DND-41 (cell line): ENCODE measurements at regions not wholly inside any gene's neighbourhood (a gene's known extent, or its start where the extent isn't known, plus 50 kb on each side); places are given as distances from the start of the nearest gene placed in this dataset.

ENCODE experiments used
- ATAC-seq: fragments of 200-7000 bp; cut with Tn5 transposase; 3 replicates; pipeline ENCODE4 v1.9.1; 2021; ENCODE audit warnings: low read depth; ENCODE audit not compliant: insufficient read depth
- DNase-seq: peaks from one replicate; pipeline ENCODE4 v3.0.0-alpha.2; 2020
- H2AFZ ChIP-seq: 2 replicates; pipeline ENCODE4 v1.6.0; 2012; ENCODE audit warnings: low read depth, low read length
- H3K27ac ChIP-seq: 2 replicates; pipeline ENCODE4 v1.5.1; 2012; ENCODE audit warnings: low read length, inconsistent platforms
- H3K27me3 ChIP-seq: fragments of 200-600 bp; sonication (generic); 2 replicates; pipeline ENCODE4 v1.6.0; 2012; ENCODE audit warnings: low read length, mild to moderate bottlenecking, inconsistent platforms; ENCODE audit not compliant: insufficient read depth, poor library complexity
- H3K36me3 ChIP-seq: 2 replicates; pipeline ENCODE4 v1.5.1; 2012; ENCODE audit warnings: low read length, inconsistent platforms; ENCODE audit not compliant: insufficient read depth
- H3K4me1 ChIP-seq: 2 replicates; pipeline ENCODE4 v1.5.1; 2012; ENCODE audit warnings: mild to moderate bottlenecking, low read length; ENCODE audit not compliant: insufficient read depth
- H3K4me2 ChIP-seq: 2 replicates; pipeline ENCODE4 v1.6.0; 2012; ENCODE audit warnings: mild to moderate bottlenecking, moderate library complexity, low read length, inconsistent platforms; ENCODE audit not compliant: insufficient read depth
- H3K4me3 ChIP-seq, 2 experiments: fragments of 200-600 bp in 1 of 2; shearing (Covaris generic) in 1 of 2; 2 replicates each; pipeline ENCODE4 v1.5.1; 2012 to 2016; ENCODE audit warnings: inconsistent platforms in 2 of 2, low read length in 2 of 2, mild to moderate bottlenecking in 2 of 2, low read depth in 1 of 2, moderate library complexity in 1 of 2
- H3K79me2 ChIP-seq: 2 replicates; pipeline ENCODE4 v1.6.0; 2012; ENCODE audit warnings: low read length, inconsistent platforms; ENCODE audit not compliant: insufficient read depth
- H3K9ac ChIP-seq: 2 replicates; pipeline ENCODE4 v1.6.0; 2012; ENCODE audit warnings: low read depth, mild to moderate bottlenecking, inconsistent platforms, low read length, moderate library complexity
- H3K9me3 ChIP-seq: 2 replicates; pipeline ENCODE4 v1.5.1; 2012; ENCODE audit warnings: low read length, moderate library complexity, mild to moderate bottlenecking, inconsistent platforms; ENCODE audit not compliant: insufficient read depth, severe bottlenecking
- H4K20me1 ChIP-seq: 2 replicates; pipeline ENCODE4 v1.6.0; 2012; ENCODE audit warnings: low read length; ENCODE audit not compliant: insufficient read depth
- CTCF ChIP-seq: IDR thresholded peaks from 2 replicates; pipeline ENCODE4 v1.5.1; 2012; ENCODE audit warnings: borderline replicate concordance, low read length, moderate library complexity, mild to moderate bottlenecking; ENCODE audit not compliant: poor library complexity, severe bottlenecking; ENCODE audit errors: extremely low read depth
- EZH2 ChIP-seq: IDR thresholded peaks from 3 replicates; pipeline ENCODE4 v1.6.1; 2012; ENCODE audit warnings: borderline replicate concordance, low read depth, mild to moderate bottlenecking, moderate library complexity, low read length, inconsistent platforms; ENCODE audit not compliant: severe bottlenecking

- no peak overlapping the region for H2AFZ ChIP-seq
- DNase-seq (no peak), ATAC-seq (no peak)
- H3K9me3 ChIP-seq: no peaks in the 10 kb centered on the region
- no peak overlapping the region for H3K4me3 ChIP-seq
- TF ChIP-seq CTCF (no peak), EZH2 (no peak)
- peaks cover 8% of the 10 kb centered on the region for H3K27me3 ChIP-seq
- H3K4me1 ChIP-seq: peaks cover 2% of the 10 kb centered on the region
- no peaks in the 10 kb centered on the region for H3K79me2 ChIP-seq
- H3K27ac ChIP-seq: no peak overlapping the region
- no peaks in the 10 kb centered on the region for H3K36me3 ChIP-seq
- peaks cover 6% of the 10 kb centered on the region; the same call in 1 of the 2 replicates for H4K20me1 ChIP-seq
- no peak overlapping the region for H3K9ac ChIP-seq
- H3K4me2 ChIP-seq: no peak overlapping the region
These were observed 50.1 kb upstream of the SIRPA start for GRCh38 chr20:1845163-1845523.

DNA sequence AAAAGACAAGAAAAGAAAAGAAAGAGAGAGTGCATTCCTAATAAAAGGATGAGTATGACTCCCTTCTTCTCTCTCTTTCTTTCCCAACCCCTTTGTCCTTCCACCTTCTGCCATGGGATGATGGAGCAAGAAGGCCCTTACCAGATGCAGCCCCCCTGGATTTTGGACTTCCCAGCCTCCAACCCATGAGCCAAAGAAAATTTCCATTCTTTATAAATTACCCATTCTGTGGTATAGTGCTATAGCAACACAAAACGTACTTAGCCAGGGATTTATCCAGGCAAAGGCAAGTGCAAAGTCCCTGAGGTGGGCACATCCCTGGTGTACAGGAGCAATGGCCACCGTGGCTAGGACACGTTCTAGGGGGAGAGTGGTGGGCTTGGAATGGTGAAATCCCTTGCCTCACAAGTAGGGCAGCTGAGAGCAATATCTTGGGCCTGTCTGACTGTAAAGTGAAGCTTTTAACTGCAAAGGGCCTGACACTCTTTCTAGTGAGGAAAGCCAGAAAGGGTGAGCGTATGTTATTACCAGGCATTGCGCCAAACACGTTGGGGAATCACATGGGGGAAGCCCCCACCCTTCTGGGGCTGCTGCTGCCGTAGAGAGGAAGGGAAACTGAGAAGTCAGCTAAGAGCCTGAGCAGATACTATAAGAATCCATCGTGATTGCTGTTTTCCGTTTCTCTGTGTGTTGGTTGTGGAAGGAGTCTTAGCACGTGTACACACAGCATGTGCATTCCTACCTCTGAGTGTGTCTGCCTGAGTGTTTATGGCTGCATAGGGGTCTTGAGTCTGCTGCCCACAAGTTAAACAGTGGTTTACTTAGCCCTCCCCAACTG is 50.7 kb upstream of the SIRPA start:
- no peak overlapping the region for H3K9ac ChIP-seq
- H3K79me2 ChIP-seq: no peaks in the 10 kb centered on the region
- H3K9me3 ChIP-seq: no peaks in the 10 kb centered on the region
- DNase-seq (no peak), ATAC-seq (no peak)
- H3K4me2 ChIP-seq: no peak overlapping the region
- H3K36me3 ChIP-seq: no peaks in the 10 kb centered on the region
- H4K20me1 ChIP-seq: peaks cover 6% of the 10 kb centered on the region; the same call in 1 of the 2 replicates
- TF ChIP-seq EZH2: no peak
- TF ChIP-seq CTCF: no peak
- H3K4me1 ChIP-seq: no peaks in the 10 kb centered on the region
- no peak overlapping the region for H3K27ac ChIP-seq
- H3K4me3 ChIP-seq: no peak overlapping the region
- H3K27me3 ChIP-seq: peaks cover 8% of the 10 kb centered on the region
- H2AFZ ChIP-seq: no peak overlapping the region

DNA sequence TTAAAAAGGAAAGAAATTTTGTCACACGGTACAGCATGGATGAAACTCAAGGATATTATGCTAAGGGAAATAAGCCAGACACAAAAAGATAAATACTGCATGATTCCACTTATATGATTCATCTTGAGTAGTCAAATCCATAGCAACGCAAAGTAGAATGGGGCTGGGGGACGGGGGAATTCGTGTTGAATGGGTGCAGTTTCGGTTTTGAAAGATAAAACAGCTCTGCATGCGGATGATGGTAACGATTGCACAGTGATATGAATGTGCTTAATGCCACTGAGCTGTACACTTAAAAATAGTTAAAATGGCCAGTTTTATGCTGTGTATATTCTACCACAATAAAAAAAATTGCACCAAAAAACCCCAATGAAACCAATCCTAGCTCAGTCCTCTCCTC is 52.9 kb upstream of the SIRPA start:
- Histone ChIP-seq H4K20me1 (peaks cover 9% of the 10 kb centered on the region; the same call in 1 of the 2 replicates), H3K9ac (no peak overlapping the region), H3K27me3 (peaks cover 13% of the 10 kb centered on the region), H3K79me2 (no peaks in the 10 kb centered on the region), H2AFZ (no peak overlapping the region), H3K36me3 (no peaks in the 10 kb centered on the region), H3K4me3 (no peak overlapping the region), H3K27ac (no peak overlapping the region), H3K4me2 (no peak overlapping the region), H3K9me3 (no peaks in the 10 kb centered on the region), H3K4me1 (no peaks in the 10 kb centered on the region)
- ATAC-seq (no peak), DNase-seq (no peak)
- TF ChIP-seq CTCF (no peak), EZH2 (no peak)
